Left cardiac atrium (tissue), 4 donors: ENCODE measurements at regions not wholly inside any gene's neighbourhood (a gene's known extent, or its start where the extent isn't known, plus 50 kb on each side); places are given as distances from the start of the nearest gene placed in this dataset.
A peak's percentile ranks its signal among the peaks of the same experiment; 100 is the strongest.
"Not testable (repeated sequence)": the region's sequence is repeated elsewhere in the genome, so short reads cannot be mapped to it uniquely, and the experiment has no call there.

Experiments
- ATAC-seq, 2 donors: fragments of 200-7000 bp; cut with Tn5 transposase; one replicate each; pipeline ENCODE4 v1.9.1; 2020; ENCODE audit warnings: mild to moderate bottlenecking in 2 of 2, moderate library complexity in 2 of 2
- DNase-seq: peaks from one replicate; pipeline ENCODE4 v3.0.0-alpha.2; 2020
- intact Hi-C, 2 donors: fragments of 100-400 bp; cut with DNase I; formaldehyde crosslinking; loops; one replicate each; pipeline versions ENCODE4 v1.14.1 to v1.15.1; 2022 to 2023
- donor health status: DM: no; HTN: yes; CAD: no.
- donor health status: DM: no; HTN: yes; CAD: no; lungs with severe emphysema.
- donor health status: DM: yes; HTN: yes; CAD: no.
- donor health status: Dilated cardiomyopathy.

- no peak for ATAC-seq
Measured at GRCh38 chr4:97330917-97331316, 812.4 kb downstream of the STPG2 start.

GRCh38 chr4:97334348-97334747 is 808.9 kb downstream of the STPG2 start:
- intact Hi-C loops: no loop called here
- ATAC-seq: no peak
- no peak for DNase-seq

More at GRCh38 chr4:97330917-97331316, 812.4 kb downstream of the STPG2 start:
- DNase-seq: no peak
- intact Hi-C loops: no loop called here

GRCh38 chr4:97349468-97350186 is 793.6 kb downstream of the STPG2 start:
- no peak for ATAC-seq
- no peak for DNase-seq
- intact Hi-C loops: no loop called here

GRCh38 chr4:97353876-97354275 is 789.4 kb downstream of the STPG2 start:
- DNase-seq (no peak), ATAC-seq (no peak)
- intact Hi-C loops: no loop called here

GRCh38 chr4:97359826-97360225 is 783.5 kb downstream of the STPG2 start:
- intact Hi-C loops: no loop called here
- ATAC-seq: no peak

GRCh38 chr4:97360733-97361132 is 782.5 kb downstream of the STPG2 start:
- intact Hi-C loops: no loop called here
- DNase-seq: no peak
- no peak for ATAC-seq

More at GRCh38 chr4:97359826-97360225, 783.5 kb downstream of the STPG2 start:
- no peak for DNase-seq

- intact Hi-C loops: no loop called here
- ATAC-seq: peak in 1 of 2 donors; percentile 53
- no peak for DNase-seq
Measured at GRCh38 chr4:97367878-97368277, 775.4 kb downstream of the STPG2 start.

GRCh38 chr4:97370568-97370967 is 772.7 kb downstream of the STPG2 start:
- intact Hi-C loops: no loop called here
- ATAC-seq (no peak), DNase-seq (no peak)

- ATAC-seq: no peak
- DNase-seq: no peak
- intact Hi-C loops: no loop called here
Measured at GRCh38 chr4:97374526-97374925, 768.8 kb downstream of the STPG2 start.

GRCh38 chr4:97386969-97387368 is 756.3 kb downstream of the STPG2 start:
- DNase-seq: no peak
- ATAC-seq: no peak
- intact Hi-C loops: no loop called here

- intact Hi-C loops: no loop called here
- ATAC-seq (no peak), DNase-seq (no peak)
Measured at GRCh38 chr4:97394653-97395052, 748.6 kb downstream of the STPG2 start.

- intact Hi-C loops: no loop called here
- no peak for DNase-seq
- no peak for ATAC-seq
Measured at GRCh38 chr4:97396097-97396496, 747.2 kb downstream of the STPG2 start.

- ATAC-seq: no peak
- DNase-seq: no peak
- intact Hi-C loops: no loop called here
Measured at GRCh38 chr4:97396605-97397004, 746.7 kb downstream of the STPG2 start.

- intact Hi-C loops: no loop called here
- ATAC-seq: no peak
- DNase-seq: no peak
Measured at GRCh38 chr4:97404876-97405523, 738.3 kb downstream of the STPG2 start.

- intact Hi-C loops: no loop called here
- DNase-seq: no peak
- peak in 1 of 2 donors; percentile 41 for ATAC-seq
Measured at GRCh38 chr4:97411356-97411755, 731.9 kb downstream of the STPG2 start.

GRCh38 chr4:97412331-97412730 is 730.9 kb downstream of the STPG2 start:
- intact Hi-C loops: no loop called here
- DNase-seq: no peak
- no peak for ATAC-seq

GRCh38 chr4:97414161-97414560 is 729.1 kb downstream of the STPG2 start:
- no peak for ATAC-seq
- no peak for DNase-seq
- intact Hi-C loops: no loop called here

- intact Hi-C loops: no loop called here
- ATAC-seq (no peak), DNase-seq (no peak)
Measured at GRCh38 chr4:97432551-97432950, 710.7 kb downstream of the STPG2 start.

GRCh38 chr4:97437998-97438705 is 705.1 kb downstream of the STPG2 start:
- ATAC-seq, DNase-seq, intact Hi-C loops: not testable (repeated sequence)

GRCh38 chr4:97453186-97453585 is 690.1 kb downstream of the STPG2 start:
- no peak for DNase-seq

More at GRCh38 chr4:97453186-97453585, 690.1 kb downstream of the STPG2 start:
- ATAC-seq: no peak
- intact Hi-C loops: no loop called here
